VCaP (cell line): ENCODE measurements at regions not wholly inside any gene's neighbourhood (a gene's known extent, or its start where the extent isn't known, plus 50 kb on each side); places are given as distances from the start of the nearest gene placed in this dataset.

Source experiments
- H3K27ac ChIP-seq: fragments of 450-650 bp; 2 replicates; pipeline ENCODE4 v1.5.1; 2017
- TF ChIP-seq, protein P1 (sequence below): fragments of 450-650 bp; conservative IDR thresholded peaks from 2 replicates; pipeline ENCODE4 v1.5.1; 2017; ENCODE audit warnings: mild to moderate bottlenecking, moderate library complexity

DNA sequence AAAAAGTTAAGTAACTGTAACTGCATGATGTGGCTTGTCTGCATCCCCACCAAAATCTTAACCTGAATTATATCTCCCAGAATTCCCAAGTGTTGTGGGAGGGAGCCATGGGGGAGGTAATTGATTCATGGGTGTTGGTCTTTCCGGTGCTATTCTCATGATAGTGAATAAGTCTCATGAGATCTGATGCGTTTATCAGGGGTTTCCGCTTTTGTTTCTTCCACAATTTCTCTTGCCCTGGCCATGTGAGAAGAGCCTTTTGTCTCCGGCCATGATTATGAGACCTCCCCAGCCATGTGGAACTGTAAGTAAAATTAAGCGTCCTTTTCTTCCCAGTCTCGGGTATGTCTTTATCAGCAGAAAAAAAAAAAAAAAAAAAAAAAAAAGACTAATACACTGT is 385.8 kb downstream of the SLITRK1 start:
- H3K27ac ChIP-seq = no peak overlapping the region
- TF ChIP-seq, protein P1, sequence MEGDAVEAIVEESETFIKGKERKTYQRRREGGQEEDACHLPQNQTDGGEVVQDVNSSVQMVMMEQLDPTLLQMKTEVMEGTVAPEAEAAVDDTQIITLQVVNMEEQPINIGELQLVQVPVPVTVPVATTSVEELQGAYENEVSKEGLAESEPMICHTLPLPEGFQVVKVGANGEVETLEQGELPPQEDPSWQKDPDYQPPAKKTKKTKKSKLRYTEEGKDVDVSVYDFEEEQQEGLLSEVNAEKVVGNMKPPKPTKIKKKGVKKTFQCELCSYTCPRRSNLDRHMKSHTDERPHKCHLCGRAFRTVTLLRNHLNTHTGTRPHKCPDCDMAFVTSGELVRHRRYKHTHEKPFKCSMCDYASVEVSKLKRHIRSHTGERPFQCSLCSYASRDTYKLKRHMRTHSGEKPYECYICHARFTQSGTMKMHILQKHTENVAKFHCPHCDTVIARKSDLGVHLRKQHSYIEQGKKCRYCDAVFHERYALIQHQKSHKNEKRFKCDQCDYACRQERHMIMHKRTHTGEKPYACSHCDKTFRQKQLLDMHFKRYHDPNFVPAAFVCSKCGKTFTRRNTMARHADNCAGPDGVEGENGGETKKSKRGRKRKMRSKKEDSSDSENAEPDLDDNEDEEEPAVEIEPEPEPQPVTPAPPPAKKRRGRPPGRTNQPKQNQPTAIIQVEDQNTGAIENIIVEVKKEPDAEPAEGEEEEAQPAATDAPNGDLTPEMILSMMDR = no peak

DNA sequence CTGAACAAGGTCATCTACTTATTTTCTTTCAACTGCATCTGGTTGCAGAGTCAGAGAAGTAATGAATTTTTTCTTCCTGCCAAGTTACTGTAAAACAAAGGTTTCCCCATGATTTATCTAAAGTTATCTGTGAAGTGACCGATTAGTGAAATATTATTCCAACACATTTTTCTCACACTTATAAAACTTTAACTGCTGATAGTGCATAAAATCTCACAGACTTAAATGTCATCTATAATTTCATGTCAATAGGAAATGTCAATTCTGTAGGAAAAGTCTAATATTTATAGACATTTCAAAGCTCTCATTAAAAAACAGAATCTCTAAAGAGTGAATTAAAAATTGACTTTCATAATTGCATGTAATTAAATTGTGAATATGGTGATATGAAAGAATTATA is 397.2 kb downstream of the SLITRK1 start:
- TF ChIP-seq, protein P1 = no peak
- no peak overlapping the region for H3K27ac ChIP-seq

DNA sequence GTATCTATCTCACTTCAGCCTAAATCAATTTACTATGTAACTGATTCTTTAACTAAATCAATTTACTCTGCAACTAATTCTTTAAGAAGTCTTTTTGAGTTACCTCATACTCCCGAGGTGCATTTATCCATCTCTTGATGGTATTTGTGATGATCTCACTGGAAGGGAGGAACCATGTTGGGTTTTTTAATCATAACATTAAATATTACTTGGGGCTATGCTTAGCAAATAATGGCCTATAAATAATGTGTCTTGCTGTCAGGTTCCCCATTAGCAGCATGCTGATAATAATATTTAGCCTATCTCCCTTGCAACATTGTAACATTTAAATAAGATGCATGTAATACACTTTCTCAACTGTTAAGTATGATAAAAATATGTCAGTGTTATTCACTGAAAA is 411.3 kb downstream of the SLITRK1 start:
- no peak overlapping the region for H3K27ac ChIP-seq
- TF ChIP-seq, protein P1 = no peak

DNA sequence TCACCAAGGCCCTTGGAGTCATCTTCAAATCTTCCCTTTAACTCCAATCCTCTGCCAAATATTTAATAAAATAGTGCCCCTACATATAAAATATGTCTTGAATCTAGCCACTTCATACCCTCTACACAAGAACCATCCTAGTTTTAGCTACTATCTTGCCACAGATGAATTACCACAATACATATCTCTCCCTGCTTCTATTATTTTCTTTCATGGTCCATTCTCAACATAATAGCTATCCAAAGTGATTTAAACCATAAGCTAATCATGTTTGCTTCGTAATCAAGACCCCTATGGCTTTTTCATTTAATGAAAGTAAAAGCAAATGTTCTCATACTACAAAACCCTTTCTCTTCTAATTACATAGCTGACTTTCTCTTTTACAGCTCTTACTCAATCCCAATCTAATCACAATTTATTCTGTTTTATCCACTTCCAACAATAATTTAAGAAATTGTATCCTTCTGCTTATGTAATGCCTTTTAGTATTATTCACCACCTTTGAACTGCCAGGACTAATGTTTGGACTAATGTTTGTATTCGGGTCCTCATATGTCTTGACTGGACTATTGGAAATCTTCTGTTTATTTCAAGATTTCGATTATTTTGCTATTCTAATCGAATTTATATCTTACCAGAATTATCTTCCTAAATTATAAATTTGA is 412.0 kb downstream of the SLITRK1 start:
- TF ChIP-seq, protein P1 = no peak
- no peak overlapping the region for H3K27ac ChIP-seq

DNA sequence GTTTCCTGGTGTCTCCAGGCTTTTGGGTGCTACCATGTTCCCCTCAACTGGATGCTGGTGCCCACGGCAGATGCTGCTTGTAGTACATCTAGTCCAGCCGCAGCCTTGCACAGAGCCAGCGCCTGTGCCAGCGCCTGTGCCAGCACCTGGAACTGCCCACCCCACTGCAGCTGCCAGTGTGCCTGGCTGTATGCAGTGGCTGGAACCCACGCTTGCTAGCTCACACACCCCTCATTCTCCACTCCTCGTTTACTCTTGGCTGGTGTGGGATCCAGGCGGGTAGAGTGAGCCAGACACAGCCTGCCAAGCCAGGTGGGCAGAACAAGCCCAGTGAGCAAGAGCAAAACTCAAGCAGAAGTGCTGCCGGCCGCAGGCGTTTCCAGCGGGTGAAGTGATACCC is 428.6 kb downstream of the SLITRK1 start:
- H3K27ac ChIP-seq = no peak overlapping the region
- TF ChIP-seq, protein P1 = no peak

DNA sequence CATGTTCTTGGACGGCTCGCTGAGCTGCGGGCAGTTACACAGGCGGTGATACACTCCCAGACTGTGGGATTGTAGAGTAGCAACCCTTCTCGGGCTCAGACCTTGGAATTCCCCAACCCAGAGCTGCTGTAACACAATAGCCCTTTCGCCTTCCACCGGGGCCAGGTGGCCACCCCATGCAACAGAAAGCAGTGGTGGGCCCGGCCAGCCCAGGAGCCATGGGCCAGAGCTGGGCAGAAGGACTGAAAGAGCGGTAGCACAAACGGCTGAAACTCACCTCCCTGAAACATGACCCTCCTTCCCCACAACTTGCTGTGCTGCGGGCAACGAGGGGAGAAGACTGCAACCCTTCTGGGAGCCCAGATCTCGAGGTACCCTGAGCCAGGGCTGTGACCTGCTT is 429.0 kb downstream of the SLITRK1 start:
- no peak overlapping the region for H3K27ac ChIP-seq
- TF ChIP-seq, protein P1 = no peak

DNA sequence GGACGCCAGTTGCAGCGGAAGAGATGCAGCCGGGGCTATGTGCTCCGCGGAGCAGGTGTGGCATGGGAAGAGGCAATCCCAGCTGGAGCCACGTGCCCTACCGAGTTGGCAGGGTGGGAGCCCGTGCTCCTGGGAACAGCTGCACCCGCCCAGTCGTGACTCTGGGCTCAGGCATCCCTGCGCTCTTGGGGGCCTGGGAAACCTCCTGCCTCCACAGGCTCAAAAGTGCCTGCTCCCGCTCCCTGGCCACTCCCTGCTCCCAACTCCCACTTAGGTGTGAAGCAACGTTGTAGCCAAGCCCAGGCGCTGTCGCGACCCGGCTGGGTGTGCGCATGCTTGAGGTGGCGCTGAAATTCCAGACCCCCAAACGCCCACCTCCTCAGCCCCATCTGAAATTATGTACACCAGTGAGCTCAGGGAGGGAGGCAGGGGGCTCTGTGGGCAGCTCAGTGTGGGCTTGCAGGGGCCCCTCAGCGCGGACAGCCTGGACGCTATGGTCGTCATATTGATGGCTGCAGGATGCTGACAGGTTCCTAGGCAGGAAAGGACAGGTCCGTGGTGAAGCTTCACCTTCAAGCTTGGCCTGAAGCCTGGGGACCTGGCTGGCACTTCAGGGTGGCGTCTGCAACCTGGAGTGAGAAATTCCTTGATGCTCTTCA is 429.9 kb downstream of the SLITRK1 start:
- TF ChIP-seq, protein P1 = no peak
- no peak overlapping the region for H3K27ac ChIP-seq
